Liver (tissue), 8 donors: ENCODE measurements at regions not wholly inside any gene's neighbourhood (a gene's known extent, or its start where the extent isn't known, plus 50 kb on each side); places are given as distances from the start of the nearest gene placed in this dataset.
A peak's percentile ranks its signal among the peaks of the same experiment; 100 is the strongest.

Source experiments
- DNase-seq: peaks from one replicate; pipeline ENCODE4 v3.0.0-alpha.2; 2017; ENCODE audit warnings: low spot score
- H3K27ac ChIP-seq, 2 donors: one replicate each; pipeline ENCODE4 v1.7.0; 2013; ENCODE audit warnings: inconsistent platforms in 2 of 2, low read length in 2 of 2, control low read depth in 1 of 2, low read depth in 1 of 2, mild to moderate bottlenecking in 1 of 2
- H3K27me3 ChIP-seq, 4 donors: one replicate each; pipeline versions ENCODE4 v1.6.1 to v1.7.0; 2013; ENCODE audit warnings: low read length in 3 of 4, inconsistent platforms in 1 of 4, mild to moderate bottlenecking in 1 of 4, moderate library complexity in 1 of 4; ENCODE audit not compliant: control insufficient read depth in 4 of 4, insufficient read depth in 4 of 4
- H3K36me3 ChIP-seq, 4 donors: one replicate each; pipeline versions ENCODE4 v1.6.1 to v1.7.0; 2013; ENCODE audit warnings: low read length in 3 of 4, mild to moderate bottlenecking in 3 of 4, low read depth in 1 of 4, moderate library complexity in 1 of 4; ENCODE audit not compliant: control insufficient read depth in 4 of 4, insufficient read depth in 3 of 4
- H3K4me1 ChIP-seq, 4 donors: one replicate each; pipeline versions ENCODE4 v1.6.1 to v1.7.0; 2013; ENCODE audit warnings: low read length in 3 of 4, mild to moderate bottlenecking in 3 of 4, moderate library complexity in 1 of 4; ENCODE audit not compliant: control insufficient read depth in 4 of 4, insufficient read depth in 4 of 4
- H3K4me3 ChIP-seq, 3 donors: one replicate each; pipeline versions ENCODE4 v1.6.1 to v1.7.0; 2013; ENCODE audit warnings: low read length in 3 of 3, control low read depth in 1 of 3, low read depth in 1 of 3, mild to moderate bottlenecking in 1 of 3
- H3K9ac ChIP-seq, 2 donors: one replicate each; pipeline ENCODE4 v1.7.0; 2013; ENCODE audit warnings: low read length in 2 of 2, mild to moderate bottlenecking in 2 of 2, moderate library complexity in 2 of 2, control low read depth in 1 of 2, low read depth in 1 of 2
- H3K9me3 ChIP-seq, 4 donors: one replicate each; pipeline versions ENCODE4 v1.6.1 to v1.7.0; 2013; ENCODE audit warnings: low read length in 3 of 4; ENCODE audit not compliant: control insufficient read depth in 4 of 4
- ATF3 ChIP-seq: IDR thresholded peaks from 2 replicates; pipeline ENCODE4 v1.6.1; 2016; ENCODE audit warnings: antibody characterized with exemption
- CTCF ChIP-seq: fragments of 150-350 bp; IDR thresholded peaks from 2 replicates; pipeline ENCODE4 v1.5.1; 2017; ENCODE audit warnings: improper control_type of control experiment, low read depth, low read length; ENCODE audit not compliant: missing input control
- EGR1 ChIP-seq, 2 donors: IDR thresholded peaks; 2 replicates each; pipeline ENCODE4 v1.6.1; 2016 to 2018; ENCODE audit warnings: antibody characterized with exemption in 2 of 2, low read depth in 2 of 2
- FOXA2 ChIP-seq: IDR thresholded peaks from 2 replicates; pipeline ENCODE4 v1.6.1; 2016; ENCODE audit warnings: antibody characterized with exemption
- GABPA ChIP-seq, 2 donors: IDR thresholded peaks in 1 of 2; conservative IDR thresholded peaks in 1 of 2; 2 replicates each; pipeline ENCODE4 v1.6.1; 2016; ENCODE audit warnings: antibody characterized with exemption in 2 of 2, mild to moderate bottlenecking in 1 of 2, moderate library complexity in 1 of 2
- HNF4A ChIP-seq, 2 donors: conservative IDR thresholded peaks; 2 replicates each; pipeline ENCODE4 v1.6.1; 2016; ENCODE audit warnings: antibody characterized with exemption in 2 of 2, mild to moderate bottlenecking in 2 of 2
- HNF4G ChIP-seq: IDR thresholded peaks from 2 replicates; pipeline ENCODE4 v1.6.1; 2016; ENCODE audit warnings: antibody characterized with exemption
- JUND ChIP-seq, 2 donors: IDR thresholded peaks; 2 replicates each; pipeline ENCODE4 v1.6.1; 2016; ENCODE audit warnings: antibody characterized with exemption in 2 of 2
- NR2F2 ChIP-seq: IDR thresholded peaks from 2 replicates; pipeline ENCODE4 v1.6.1; 2016; ENCODE audit warnings: antibody characterized with exemption
- REST ChIP-seq: IDR thresholded peaks from 2 replicates; pipeline ENCODE4 v1.6.1; 2016; ENCODE audit warnings: antibody characterized with exemption, mild to moderate bottlenecking
- RXRA ChIP-seq, 2 donors: IDR thresholded peaks; 2 replicates each; pipeline ENCODE4 v1.6.1; 2017 to 2018; ENCODE audit warnings: antibody characterized with exemption in 2 of 2, mild to moderate bottlenecking in 1 of 2
- SP1 ChIP-seq: IDR thresholded peaks from 2 replicates; pipeline ENCODE4 v1.6.1; 2018; ENCODE audit warnings: antibody characterized with exemption, mild to moderate bottlenecking
- TAF1 ChIP-seq: conservative IDR thresholded peaks from 2 replicates; pipeline ENCODE4 v1.6.1; 2016; ENCODE audit warnings: antibody characterized with exemption, mild to moderate bottlenecking
- YY1 ChIP-seq: IDR thresholded peaks from 2 replicates; pipeline ENCODE4 v1.6.1; 2016; ENCODE audit warnings: antibody characterized with exemption, mild to moderate bottlenecking
- ZBTB33 ChIP-seq: IDR thresholded peaks from 2 replicates; pipeline ENCODE4 v1.6.1; 2016; ENCODE audit warnings: antibody characterized with exemption
- WGBS: extraction: QIAGEN DNeasy Blood & Tissue Kit; methylation state at CpG from one replicate; pipeline ENCODE4 v1.1.7; 2013; 5-methylcytosine and 5-hydroxymethylcytosine counted together
- donor health status: healthy.
- donor health status: healthy.
- donor health status: healthy.
- donor health status: healthy.
- donor health status: healthy.

DNA sequence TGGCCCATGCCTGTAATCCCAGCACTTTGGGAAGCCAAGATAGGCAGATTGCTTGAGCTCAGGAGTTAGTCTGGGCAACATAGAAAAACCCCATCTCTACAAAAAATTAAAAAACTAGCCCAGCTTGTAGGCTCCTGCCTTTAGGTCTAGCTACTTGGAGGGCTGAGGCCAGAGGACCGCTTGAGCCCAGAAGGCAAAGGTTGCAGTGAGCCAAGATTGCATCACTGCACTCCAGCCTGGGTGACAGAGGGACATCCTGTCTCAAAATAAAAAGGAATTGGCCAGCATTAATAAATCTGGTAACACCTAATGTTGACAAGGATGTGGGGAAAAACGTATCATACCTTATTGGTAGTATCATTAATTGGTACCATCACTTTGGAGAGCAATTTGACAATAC lies 396.2 kb downstream of the PLPP3 start:
- TF ChIP-seq ZBTB33 (no peak), HNF4A (conservative IDR thresholded peaks at IDR 0.05) (peak; percentile 40 to 70), TAF1 (no peak), RXRA (IDR thresholded peaks at IDR 0.05) (no peak), HNF4G (no peak), CTCF (no peak), JUND (IDR thresholded peaks at IDR 0.05) (no peak), ATF3 (peak; percentile 70), NR2F2 (no peak)
- Histone ChIP-seq H3K27ac (no peak overlapping the region), H3K36me3 (no peaks in the 10 kb centered on the region), H3K4me3 (no peak overlapping the region), H3K27me3 (no peaks in the 10 kb centered on the region), H3K9ac (no peak overlapping the region), H3K9me3 (no peaks in the 10 kb centered on the region), H3K4me1 (peaks cover 0 to 11% (median 1%) of the 10 kb centered on the region in 4 donors)
- 61% methylated on average over 2 of the region's 2 CpGs for WGBS
- DNase-seq = no peak

GRCh38 chr1:56180520-56181190 lies 398.7 kb downstream of the PLPP3 start:
- Histone ChIP-seq H3K27me3 (no peaks in the 10 kb centered on the region), H3K36me3 (no peaks in the 10 kb centered on the region), H3K9me3 (no peaks in the 10 kb centered on the region), H3K4me1 (peaks cover 0 to 11% (median 1%) of the 10 kb centered on the region in 4 donors), H3K9ac (peak overlapping the region; percentile 8 to 58), H3K27ac (no peak overlapping the region), H3K4me3 (peak overlapping the region; percentile 31 to 53 (median 45))
- no peak for DNase-seq
- no peak for TF ChIP-seq HNF4A (conservative IDR thresholded peaks at IDR 0.05)
- no peak for TF ChIP-seq NR2F2
- TF ChIP-seq ZBTB33 = no peak
- no peak for TF ChIP-seq REST
- TF ChIP-seq SP1 = no peak
- TF ChIP-seq FOXA2 = no peak
- TF ChIP-seq GABPA (IDR thresholded peaks at IDR 0.05 in 1 of 2, conservative IDR thresholded peaks at IDR 0.05 in 1 of 2) = no peak
- TF ChIP-seq RXRA (IDR thresholded peaks at IDR 0.05) = no peak
- no peak for TF ChIP-seq YY1
- no peak for TF ChIP-seq EGR1 (IDR thresholded peaks at IDR 0.05; ENCODE audit: low read depth in 2 of 2)
- 51% methylated on average over 5 of the region's 5 CpGs for WGBS
